ELR (cell line): ENCODE measurements at regions not wholly inside any gene's neighbourhood (a gene's known extent, or its start where the extent isn't known, plus 50 kb on each side); places are given as distances from the start of the nearest gene placed in this dataset.

Source experiments
- DNase-seq: peaks from one replicate; pipeline ENCODE4 v3.0.0-alpha.2; 2015; ENCODE audit warnings: low read depth

GRCh38 chr2:180061085-180061484 is 54.0 kb upstream of the CWC22 start:
- DNase-seq, result no peak

- DNase-seq, result no peak
Measured at GRCh38 chr2:180058993-180059392, 51.9 kb upstream of the CWC22 start.

- no peak for DNase-seq
Measured at GRCh38 chr2:180057706-180058412, 50.8 kb upstream of the CWC22 start.
